ELF-1 (cell line): ENCODE measurements at regions not wholly inside any gene's neighbourhood (a gene's known extent, or its start where the extent isn't known, plus 50 kb on each side); places are given as distances from the start of the nearest gene placed in this dataset.

Experiments
- DNase-seq: peaks from one replicate; pipeline ENCODE4 v3.0.0-alpha.2; 2016; ENCODE audit warnings: low read depth, low spot score

DNA sequence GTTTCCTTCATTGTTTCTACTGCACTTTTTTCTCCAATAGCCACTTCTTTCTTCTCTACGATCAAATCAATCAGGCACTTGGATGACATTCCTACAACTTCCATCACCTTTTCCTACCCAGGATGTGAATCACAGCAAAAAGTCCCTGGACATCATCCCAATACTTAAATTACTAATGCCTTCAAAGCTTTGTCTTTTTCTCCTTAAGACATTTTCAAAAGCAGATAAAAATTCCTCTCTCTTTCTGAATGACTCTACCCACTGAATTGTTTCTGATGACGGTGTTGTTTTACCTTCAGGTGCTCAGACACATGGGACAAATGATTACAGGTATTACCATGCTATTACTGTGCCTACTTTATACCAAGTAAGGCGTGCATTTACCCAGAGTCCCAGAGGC, 500.9 kb downstream of the FBXO15 start:
- no peak for DNase-seq

DNA sequence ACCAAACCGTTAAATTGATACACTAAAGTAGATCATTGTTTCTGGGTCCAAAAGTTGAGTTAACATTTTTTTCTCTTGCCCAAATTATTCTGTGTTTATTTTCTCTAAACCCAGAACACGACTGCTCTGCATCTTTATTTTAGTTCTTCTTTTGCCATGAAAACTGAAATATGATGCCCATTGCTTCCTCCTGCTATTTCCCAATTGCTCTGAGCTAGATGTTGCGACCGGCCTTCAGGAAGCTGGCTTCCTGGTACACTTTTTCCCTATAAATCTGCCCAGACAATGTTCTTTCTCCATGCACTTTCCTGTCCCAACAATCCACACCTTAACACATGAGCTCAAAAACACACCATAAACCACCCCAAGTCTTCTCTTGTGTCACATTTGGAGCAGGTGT, 501.4 kb downstream of the FBXO15 start:
- no peak for DNase-seq

- no peak for DNase-seq
Observed at GRCh38 chr18:73645160-73645715, 502.4 kb downstream of the FBXO15 start.

DNA sequence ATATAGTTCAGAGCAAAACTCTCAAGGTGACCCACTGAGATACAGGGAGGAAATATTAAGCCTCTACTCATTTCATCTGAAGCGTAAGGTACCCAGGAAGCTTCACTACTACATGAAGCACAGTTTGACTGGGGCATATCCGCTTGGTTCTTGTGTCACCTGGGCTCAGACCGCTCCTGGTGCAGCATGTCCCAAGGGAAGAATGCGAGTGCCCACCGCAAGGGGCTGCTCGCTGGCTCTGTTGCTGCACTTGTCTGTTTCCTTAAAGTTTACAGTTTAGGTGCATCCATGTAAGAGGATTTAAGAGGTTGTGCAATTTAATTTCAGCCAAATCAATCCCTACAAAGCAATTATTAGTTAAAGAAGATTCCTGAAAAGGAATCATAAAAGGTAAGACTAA, 507.8 kb downstream of the FBXO15 start:
- DNase-seq = peak; percentile 2

DNA sequence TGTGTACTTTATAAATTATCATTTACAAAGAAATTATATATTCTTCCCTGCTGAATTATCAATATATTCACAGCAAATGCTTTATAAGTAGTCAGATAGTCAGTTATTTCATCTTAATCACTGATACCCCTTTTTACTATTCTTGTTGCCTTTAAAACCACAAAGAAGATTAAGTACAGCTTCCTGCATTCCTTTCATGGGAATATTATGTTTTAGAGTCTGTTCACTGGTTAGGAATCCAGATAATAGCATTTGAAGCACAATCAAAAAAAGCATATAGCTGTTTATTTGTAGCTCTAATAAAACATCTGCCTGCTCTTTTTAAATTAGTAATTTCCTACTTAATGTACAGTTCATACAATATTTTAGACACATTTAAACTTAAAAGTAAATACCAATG, 508.9 kb downstream of the FBXO15 start:
- DNase-seq = no peak

DNA sequence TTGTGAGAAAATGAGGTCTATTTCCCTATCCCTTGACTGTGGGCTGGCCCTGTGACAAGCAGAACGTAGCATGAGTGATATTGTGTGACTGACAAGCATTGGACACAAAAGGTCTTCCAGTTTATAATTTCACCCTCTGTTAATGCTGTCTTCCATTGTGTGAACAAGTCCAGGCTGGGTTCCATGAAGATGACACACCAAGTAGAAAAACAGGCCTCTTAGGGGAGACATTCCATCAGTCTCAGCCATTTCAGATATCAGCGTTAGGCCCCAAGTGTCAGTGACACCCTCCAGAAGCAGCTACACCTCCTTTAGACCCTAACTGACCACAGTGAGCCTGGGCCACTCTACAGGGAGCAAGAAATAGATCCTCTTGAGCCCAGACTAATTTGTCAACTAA, 511.3 kb downstream of the FBXO15 start:
- peak; percentile 1 for DNase-seq

DNA sequence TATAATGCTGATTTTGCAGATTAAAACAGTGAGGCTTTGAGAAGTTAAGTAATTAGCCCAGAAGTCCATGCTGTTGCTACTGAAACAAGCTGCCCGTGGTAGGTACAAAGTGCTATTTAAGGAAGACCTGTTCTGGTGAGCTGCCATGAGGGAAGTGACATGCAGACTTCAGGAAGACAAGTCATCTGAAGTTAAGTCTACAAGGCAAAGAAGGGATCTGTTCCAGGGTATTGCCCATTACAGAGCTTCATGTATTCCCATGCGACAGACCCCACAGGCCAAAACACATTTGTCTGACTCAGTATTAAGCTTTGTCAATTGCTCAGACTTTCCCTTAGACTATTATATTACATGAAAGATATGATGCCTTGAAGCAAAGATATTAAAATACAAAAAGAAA, 520.8 kb downstream of the FBXO15 start:
- no peak for DNase-seq

DNA sequence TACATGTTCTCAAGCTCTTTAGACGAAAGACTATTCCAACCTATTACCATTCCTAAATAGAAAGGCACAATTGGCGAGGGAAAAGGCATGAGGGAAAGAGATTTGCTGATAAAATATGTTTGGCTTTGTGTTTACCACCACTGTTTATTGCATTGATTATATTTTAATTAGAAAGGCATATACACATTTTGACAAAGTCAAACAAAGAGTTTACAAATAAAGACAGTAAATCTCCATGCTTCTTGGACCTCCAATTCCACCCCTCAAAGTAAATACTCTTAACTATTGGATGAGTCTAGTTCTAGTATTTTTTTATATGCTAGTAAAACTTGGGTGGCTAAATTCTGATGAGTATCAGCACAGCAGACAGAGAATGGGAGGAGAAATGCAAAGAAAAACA, 521.4 kb downstream of the FBXO15 start:
- DNase-seq = no peak

- no peak for DNase-seq
Observed at GRCh38 chr18:73621091-73621490, 526.5 kb downstream of the FBXO15 start.

- no peak for DNase-seq
Observed at GRCh38 chr18:73617981-73618380, 529.7 kb downstream of the FBXO15 start.

- DNase-seq = no peak
Observed at GRCh38 chr18:73615506-73615905, 532.1 kb downstream of the FBXO15 start.

GRCh38 chr18:73614812-73615211, 532.8 kb downstream of the FBXO15 start:
- DNase-seq = no peak

GRCh38 chr18:73613706-73614340, 533.8 kb downstream of the FBXO15 start:
- no peak for DNase-seq

- no peak for DNase-seq
Observed at GRCh38 chr18:73597832-73598615, 549.6 kb downstream of the FBXO15 start.

DNA sequence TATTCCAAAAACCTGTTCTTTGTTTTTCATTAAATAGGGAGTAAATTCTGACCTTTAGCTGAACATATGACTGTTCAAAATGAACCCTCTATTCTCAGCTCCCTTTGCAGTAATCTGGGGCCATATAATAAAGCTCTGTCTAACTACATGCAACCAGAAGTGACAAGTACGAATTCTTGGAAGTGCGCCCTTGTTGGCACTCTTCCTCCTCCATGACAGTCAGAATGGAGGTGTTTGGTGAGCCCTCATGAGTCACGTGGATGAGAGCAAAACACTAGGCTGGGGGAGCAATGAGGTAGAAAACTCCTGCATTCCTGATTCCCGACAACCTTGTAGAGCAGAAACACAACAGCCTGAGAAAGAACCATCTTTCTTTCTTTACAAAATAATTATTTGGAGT, 552.9 kb downstream of the FBXO15 start:
- no peak for DNase-seq

DNA sequence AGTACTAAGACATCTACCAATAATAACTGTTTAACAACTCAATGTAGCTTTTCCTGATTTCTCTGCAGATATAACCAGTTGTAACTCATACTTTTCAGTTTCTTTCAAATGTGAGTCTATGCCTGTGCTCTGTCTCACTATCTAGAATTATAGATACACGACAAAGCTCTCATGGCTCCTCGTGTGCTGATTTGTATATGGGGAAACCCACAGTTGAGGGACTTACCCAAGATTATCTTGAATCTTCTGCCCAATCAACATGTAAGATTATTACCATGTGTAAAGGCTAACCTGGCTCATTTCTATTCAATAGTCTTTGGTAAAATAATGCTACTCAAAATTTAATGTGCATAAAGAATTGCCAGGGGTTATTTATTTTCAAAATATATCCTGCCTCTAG, 554.4 kb downstream of the FBXO15 start:
- no peak for DNase-seq

- no peak for DNase-seq
Observed at GRCh38 chr18:73590950-73591349, 556.7 kb downstream of the FBXO15 start.

DNA sequence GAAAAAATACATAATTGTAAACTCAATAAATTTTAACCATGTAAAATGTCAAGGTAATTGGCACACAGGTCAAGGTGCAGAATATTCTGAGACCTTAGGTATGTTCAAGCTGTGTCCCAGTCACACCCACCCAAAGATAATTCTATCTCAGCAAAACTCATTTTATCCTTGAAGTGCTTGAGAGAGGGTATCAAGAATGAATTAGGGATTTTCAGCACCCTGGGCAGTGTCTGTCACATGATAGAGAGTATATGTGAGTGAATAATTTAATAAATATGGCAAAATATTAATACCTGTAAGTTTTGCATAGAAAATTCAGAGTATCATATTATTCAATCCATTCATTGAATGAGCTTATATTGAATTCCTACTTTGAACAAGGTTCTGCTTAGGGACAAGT, 567.9 kb downstream of the FBXO15 start:
- DNase-seq = no peak

- no peak for DNase-seq
Observed at GRCh38 chr18:73577365-73577764, 570.3 kb downstream of the FBXO15 start.

GRCh38 chr18:73563901-73564472, 583.6 kb downstream of the FBXO15 start:
- DNase-seq = no peak

- DNase-seq = no peak
Observed at GRCh38 chr18:73563345-73563744, 584.3 kb downstream of the FBXO15 start.

DNA sequence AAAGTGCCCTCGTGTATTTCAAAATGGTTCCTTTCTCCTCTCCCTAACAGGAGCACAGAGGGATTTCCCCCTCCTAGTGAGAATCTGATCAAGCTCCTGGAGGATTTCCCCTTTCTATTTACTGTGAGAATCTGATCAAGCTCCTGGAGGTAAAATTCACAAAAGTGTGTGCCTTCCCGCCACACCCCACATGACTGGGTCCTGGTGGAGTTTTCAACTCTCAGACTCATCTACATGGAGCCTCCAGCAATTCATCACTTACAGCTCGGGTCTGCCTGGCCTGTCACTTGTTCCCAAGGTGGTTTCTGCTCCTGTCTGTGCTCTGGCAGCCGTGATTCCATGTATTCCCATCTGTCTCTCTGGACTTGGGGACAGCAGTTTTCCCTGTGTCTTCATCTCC, 590.7 kb downstream of the FBXO15 start:
- no peak for DNase-seq

- no peak for DNase-seq
Observed at GRCh38 chr18:73552171-73552570, 595.5 kb downstream of the FBXO15 start.
